CD4-positive, alpha-beta T cell treated with Interferon gamma for 1 hour (primary cell): ENCODE measurements at regions not wholly inside any gene's neighbourhood (a gene's known extent, or its start where the extent isn't known, plus 50 kb on each side); places are given as distances from the start of the nearest gene placed in this dataset.
A peak's percentile ranks its signal among the peaks of the same experiment; 100 is the strongest.

Experiments
- DNase-seq: peaks from one replicate; pipeline ENCODE4 v3.0.0-alpha.2; 2020

- no peak for DNase-seq
These were observed 168.8 kb downstream of the TANC2 start for GRCh38 chr17:63134867-63135266.

DNA sequence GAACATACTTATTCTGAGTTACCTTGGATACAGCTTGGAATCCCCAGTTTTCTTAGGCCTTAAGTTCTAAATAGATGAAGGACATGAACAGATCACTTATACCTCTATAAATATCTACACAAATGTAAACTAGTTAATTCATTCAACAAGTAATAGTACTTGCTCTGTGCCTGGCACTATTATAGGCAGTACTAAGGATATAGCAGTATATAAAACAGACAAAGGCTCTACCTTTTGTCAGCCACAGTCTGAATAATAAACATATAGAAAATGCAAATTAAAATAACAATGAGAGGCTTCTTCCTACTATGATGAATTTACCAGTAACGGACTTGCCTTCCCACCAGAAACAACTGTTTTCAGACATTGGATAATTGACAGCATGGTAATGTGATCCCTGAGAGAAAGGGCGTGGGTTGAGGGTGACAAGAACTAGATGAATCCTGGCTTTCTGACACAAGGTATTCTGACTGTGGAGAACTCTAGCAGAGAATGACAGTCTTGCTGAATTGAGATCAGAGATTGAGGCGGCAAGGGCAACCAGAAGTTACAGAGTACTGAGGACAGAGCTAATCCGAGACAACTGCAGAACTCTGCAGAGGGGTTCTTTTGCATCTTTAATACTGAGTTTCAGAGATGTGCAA is 170.5 kb downstream of the TANC2 start:
- no peak for DNase-seq

DNA sequence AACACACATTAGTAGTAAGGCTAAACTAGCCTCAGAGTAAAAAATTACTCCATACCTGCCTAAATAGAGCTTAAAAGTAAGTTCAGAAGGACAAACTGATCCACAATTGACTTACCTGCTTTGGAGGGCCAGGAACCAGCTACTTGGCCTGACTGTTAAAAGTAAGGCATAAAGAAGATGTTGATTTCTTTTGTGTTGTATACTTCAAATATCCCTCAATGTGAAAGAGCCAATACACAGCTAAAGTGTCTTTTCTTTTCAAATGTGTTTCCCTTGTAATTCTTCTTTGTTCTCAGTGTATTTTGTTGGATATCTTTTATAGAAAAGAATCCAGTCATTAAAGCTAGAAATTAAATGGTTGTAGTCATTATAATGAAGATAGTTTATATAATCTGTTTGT is 171.1 kb downstream of the TANC2 start:
- no peak for DNase-seq

DNA sequence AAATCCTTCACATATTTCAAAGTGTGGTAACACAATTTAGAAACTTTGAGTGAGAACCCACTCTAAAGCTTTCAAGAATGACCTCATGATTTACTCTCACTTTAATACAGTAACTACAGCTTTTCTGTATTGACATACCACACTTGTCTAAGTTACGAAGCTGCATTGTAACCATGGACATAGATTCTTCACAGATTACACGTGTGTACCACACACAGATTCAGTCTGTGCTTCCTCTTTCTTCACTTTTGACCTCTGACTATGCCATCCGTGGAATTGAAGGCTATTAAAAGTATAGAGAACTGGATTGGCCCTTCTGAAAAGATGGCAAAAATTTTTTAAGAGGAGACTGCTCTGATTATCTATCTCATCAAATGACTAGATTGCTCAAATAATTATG is 172.7 kb downstream of the TANC2 start:
- no peak for DNase-seq

- no peak for DNase-seq
These were observed 173.3 kb downstream of the TANC2 start for GRCh38 chr17:63139356-63139755.

GRCh38 chr17:63140255-63140654 is 174.2 kb downstream of the TANC2 start:
- peak; percentile 15 for DNase-seq

GRCh38 chr17:63142836-63143235 is 176.8 kb downstream of the TANC2 start:
- no peak for DNase-seq

DNA sequence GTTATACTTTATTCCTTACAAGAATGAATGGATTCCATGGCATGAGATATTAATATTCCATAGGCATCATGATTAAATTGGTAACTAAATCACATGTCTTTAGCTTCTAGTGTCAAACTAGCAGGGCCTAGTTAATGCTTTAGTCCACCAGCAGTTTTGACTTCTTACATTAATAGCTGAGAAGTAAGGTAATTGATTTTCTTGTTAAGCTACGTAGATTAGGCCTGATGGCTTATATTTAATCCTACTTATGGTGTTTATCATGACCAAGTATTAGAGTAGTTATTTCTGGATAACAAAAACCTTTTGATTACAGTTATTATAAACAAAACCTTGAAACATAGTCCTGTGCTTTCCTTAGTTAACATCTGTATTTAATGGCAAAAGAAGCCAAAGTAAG is 184.5 kb downstream of the TANC2 start:
- no peak for DNase-seq

DNA sequence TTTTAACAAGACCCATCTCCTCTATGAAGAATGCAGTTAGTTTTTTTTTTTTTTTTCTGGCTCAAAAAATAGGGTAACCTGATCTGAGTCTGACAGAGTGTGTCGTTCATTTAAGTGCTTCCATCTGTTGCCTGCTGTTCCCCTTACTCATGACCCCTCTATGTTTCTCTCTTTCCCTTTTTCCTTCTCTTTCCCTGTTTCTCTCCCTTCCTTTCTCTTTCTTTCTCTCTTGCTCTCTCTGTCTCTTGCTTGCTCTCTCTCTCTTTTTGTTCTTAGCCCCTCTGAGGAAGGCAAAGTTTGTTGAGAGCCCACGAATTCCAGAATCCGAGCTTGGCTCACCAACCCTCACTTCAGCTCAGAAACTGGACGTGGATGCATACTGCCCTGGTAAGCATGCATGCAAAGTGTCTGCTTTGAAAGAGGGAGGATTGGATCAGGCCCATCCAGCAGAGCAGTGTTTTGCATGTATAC is 185.0 kb downstream of the TANC2 start:
- no peak for DNase-seq

DNA sequence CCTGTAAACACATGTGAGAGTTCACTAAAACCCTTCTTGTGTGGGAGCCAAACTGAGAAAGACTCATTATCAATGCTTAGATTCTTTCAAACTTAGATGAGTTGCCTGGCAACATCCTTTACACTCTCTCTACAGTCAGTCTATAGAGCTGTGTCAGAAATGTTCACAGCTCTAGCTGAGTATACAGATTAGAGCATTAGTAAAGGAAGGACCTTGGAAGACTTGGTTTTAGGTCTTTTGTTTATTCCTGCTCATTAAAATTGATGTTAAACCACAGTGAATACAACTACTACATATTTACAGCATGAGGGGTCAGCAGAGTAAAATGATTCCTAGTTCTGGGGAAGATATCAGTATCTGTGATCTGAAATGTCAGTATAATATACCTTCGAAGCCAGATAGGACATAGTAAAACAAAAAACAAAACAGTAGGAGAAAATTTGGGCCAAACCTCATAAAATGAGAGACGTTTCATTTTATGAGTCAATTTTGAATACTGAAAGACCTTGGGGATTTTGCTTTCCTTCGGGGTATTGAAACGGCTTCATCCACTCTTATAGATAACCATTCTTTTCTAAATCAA is 186.0 kb downstream of the TANC2 start:
- DNase-seq = no peak

- no peak for DNase-seq
These were observed 187.5 kb downstream of the TANC2 start for GRCh38 chr17:63153488-63153887.

DNA sequence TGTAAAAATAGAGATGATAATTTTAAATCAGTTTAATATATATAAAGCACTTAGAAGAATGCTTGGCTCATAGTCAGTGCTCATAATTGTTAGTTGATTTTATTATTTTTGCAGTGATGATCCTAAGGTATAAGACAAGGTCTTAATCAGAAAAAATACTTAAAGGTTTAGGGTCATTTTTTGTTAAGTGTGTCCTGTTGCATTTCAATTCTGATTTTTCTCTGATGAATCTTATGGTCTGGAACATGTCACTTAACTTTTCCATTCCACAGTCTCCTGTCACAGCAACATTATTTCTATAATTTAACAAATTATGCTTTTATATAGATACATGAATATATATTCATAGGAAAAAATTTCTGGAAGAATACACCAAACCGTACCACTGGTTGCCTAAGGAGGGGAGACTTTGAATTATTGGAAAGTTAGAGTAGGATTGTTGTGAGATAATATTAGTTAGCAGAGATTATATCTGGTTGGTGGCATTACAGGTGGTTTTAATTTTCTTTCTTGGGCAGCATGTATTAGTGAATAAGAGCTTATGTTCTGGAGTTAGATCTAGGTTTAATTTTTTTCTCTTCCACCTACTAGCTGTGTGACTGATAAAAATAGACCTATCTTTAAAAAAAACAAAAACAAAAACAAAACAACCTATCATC is 188.7 kb downstream of the TANC2 start:
- no peak for DNase-seq

DNA sequence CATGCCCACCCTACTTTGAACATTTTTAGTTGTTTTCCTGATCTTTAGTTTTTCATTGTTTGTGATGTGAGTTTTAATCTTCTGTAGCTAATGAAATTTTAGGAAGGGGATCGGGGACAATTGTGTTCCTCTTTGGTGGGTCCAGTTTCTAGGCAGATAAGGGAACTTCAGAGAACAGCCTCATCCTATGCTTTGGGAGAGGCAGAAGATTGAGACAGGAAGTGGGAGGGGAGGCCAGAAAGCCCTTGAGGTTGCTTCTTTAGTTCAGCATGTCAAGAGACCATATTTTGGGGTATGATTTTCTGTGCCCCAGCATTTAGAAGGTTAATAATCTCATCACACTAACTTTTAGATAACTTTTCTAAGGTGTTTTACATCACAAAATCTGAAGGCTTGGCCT is 191.0 kb downstream of the TANC2 start:
- DNase-seq = no peak

DNA sequence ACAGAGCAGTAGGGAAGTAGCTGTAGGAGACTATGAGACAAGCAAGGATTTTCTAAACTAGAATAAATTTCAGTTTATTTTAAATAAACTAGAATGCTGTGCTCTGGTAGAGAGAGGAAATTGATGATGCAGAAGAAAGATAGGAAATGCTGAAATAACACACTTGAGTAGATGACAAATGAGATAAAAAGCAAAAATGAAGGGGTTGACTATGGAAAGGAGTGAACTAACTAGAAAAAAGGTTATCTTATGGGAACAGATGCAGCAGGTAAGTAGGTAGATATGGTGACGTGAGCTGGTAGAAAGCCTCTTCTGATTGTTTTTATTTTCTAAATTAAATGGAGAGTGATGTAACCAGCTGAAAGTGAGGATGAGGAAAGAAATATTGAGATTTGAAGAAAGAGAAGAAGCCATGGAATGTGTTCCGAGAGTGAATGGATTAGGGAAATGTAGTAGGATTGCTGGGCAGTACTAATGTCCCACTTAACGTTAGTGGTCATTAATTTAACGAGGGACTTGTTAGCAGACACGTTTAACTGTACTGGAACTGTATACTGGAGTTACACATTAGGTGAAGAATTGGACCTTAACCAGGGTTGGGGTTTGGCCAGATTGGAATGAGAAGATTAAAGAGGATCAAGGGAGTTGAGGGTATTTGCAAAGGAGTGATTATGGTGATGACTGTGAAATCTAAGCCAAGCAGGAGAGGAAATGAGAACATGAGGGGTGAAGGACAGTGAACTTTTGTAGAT is 196.5 kb downstream of the TANC2 start:
- DNase-seq = no peak

DNA sequence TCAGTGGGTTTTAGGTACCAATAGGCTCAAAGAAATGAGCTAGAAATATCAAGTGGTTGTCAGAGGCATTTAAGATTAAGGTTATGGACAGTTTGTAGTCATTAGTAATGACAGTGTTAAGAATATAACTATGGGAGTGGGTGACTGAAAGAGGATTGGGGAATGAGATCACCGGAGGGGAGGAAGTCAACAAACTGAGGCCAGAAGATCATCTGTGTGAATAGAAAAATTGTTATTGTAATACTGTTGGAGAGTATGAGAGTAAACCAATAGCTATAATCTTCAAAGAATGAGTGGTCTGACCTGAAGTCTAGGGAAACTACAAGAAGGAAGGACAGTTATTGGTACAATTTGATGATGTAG is 197.1 kb downstream of the TANC2 start:
- DNase-seq = no peak

GRCh38 chr17:63165400-63165799 is 199.4 kb downstream of the TANC2 start:
- DNase-seq = no peak

DNA sequence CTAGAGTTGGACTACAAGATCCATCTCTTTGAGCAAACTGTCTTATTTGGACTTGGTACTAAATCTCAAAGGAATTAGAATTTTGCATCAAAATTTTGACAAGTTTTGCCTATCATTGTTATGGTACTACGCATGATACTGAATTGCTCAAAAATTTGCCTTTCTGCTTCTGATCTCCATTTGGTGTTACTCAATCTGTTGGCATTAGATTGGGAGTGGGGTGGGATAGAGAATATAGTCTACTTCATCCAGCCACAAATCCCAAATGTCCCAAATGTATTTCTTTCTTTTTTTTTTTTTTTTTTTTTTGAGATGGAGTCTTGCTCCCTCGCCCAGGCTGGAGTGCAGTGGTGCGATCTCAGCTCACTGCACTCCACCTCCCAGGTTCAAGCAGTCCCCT is 204.8 kb downstream of the TANC2 start:
- no peak for DNase-seq

DNA sequence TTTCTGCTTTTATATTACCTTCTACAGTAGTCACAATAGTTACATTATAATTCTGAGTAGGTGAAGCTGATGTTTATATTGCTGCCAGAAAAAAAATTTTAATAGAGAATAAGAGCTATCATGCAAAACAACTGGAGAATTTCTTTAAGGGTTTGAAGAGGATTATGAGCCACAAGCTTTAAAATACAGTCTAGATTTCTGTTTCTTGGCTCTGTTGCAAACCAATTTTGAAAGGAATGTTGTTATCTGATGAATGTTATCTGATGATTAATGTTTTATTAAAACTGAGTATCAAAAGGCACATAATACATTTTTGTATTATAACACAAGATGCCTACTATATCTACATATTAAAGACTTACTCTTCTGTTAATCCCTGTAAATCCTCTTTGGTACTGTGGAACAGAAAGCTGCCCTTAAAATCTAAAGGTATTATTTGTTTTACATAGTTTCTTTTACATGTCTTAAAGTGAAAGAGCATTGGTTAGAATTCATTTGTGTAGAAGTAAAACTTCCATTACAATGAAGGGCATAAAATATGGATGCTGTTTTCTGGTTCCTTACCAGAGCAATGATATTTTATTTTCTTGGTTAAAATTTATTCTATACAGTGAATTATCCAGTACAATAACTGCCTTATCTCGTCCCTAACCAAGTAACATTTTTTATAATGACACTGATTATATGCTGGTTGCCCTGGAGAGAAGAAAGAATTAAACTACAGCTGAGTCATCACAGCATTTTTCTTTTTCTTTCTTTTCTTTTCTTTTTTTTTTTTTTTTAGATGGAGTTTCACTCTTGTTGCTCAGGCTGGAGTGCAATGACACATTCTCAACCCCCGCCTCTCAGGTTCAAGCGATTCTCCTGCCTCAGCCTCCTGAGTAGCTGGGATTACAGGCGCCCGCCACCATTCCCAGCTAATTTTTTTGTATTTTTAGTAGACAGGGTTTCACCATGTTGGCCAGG is 205.7 kb downstream of the TANC2 start:
- no peak for DNase-seq

GRCh38 chr17:63173450-63173849 is 207.4 kb downstream of the TANC2 start:
- no peak for DNase-seq

DNA sequence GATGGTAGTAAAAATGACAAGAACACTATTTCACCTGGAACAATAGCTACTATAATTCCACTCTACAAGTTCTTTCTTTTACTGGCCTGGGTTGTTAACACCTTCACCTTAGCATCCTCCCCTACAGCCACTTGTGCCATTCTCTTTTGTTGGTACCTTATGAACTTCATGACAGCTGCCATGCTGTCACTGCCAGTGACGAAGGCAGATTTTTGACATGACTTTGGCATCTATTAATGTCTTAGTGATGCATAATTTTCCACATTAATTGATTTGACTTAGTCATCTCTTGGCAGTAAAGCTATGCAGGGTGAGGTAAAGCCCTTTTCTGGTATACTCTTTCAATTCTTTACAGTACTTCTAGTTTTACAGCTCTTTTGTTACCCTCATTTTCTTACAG is 207.9 kb downstream of the TANC2 start:
- no peak for DNase-seq

GRCh38 chr17:63178530-63178929 is 212.5 kb downstream of the TANC2 start:
- no peak for DNase-seq

- DNase-seq = no peak
These were observed 215.8 kb downstream of the TANC2 start for GRCh38 chr17:63181856-63182255.

- no peak for DNase-seq
These were observed 219.4 kb downstream of the TANC2 start for GRCh38 chr17:63185420-63185819.
